ENCODE measurements at regions not wholly inside any gene's neighbourhood (a gene's known extent, or its start where the extent isn't known, plus 50 kb on each side); places are given as distances from the start of the nearest gene placed in this dataset.
"Not testable (repeated sequence)": the region's sequence is repeated elsewhere in the genome, so short reads cannot be mapped to it uniquely, and the experiment has no call there.

DNA sequence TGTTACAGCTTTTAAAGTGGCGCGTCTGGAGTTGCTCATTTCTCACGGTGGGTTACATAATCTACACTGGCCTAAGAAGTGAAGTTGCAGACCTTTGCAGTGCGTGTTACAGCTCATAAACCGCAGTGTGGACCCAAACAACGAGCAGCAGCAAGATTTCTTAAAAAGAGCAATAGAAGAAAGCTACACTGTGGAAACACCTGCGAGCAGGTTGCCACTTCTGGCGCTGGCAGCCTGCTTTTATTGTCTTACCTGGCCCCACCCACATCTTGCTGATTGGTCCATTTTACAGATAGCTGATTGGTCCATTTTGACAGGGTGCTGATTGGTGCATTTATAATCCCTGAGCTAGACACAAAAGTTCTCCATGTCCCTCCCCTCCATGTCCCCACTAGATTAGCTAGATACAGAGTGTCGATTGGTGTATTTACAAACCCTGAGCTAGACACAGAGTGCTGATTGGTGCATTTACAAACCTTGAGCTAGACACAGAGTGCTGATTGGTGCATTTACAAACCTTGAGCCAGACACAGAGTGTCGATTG, 462.9 kb upstream of the JARID2 start:
- not testable (repeated sequence) for TF ChIP-seq PITX1 (CRISPR knock-in tag; IDR thresholded peaks at IDR 0.05); ZNF562 (CRISPR knock-in tag; IDR thresholded peaks at IDR 0.05; ENCODE audit: borderline replicate concordance)
- TF ChIP-seq, protein P1, sequence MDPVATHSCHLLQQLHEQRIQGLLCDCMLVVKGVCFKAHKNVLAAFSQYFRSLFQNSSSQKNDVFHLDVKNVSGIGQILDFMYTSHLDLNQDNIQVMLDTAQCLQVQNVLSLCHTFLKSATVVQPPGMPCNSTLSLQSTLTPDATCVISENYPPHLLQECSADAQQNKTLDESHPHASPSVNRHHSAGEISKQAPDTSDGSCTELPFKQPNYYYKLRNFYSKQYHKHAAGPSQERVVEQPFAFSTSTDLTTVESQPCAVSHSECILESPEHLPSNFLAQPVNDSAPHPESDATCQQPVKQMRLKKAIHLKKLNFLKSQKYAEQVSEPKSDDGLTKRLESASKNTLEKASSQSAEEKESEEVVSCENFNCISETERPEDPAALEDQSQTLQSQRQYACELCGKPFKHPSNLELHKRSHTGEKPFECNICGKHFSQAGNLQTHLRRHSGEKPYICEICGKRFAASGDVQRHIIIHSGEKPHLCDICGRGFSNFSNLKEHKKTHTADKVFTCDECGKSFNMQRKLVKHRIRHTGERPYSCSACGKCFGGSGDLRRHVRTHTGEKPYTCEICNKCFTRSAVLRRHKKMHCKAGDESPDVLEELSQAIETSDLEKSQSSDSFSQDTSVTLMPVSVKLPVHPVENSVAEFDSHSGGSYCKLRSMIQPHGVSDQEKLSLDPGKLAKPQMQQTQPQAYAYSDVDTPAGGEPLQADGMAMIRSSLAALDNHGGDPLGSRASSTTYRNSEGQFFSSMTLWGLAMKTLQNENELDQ (CRISPR knock-in tag; IDR thresholded peaks at IDR 0.05; ENCODE audit: borderline replicate concordance): not testable (repeated sequence)
- TF ChIP-seq, protein P2, sequence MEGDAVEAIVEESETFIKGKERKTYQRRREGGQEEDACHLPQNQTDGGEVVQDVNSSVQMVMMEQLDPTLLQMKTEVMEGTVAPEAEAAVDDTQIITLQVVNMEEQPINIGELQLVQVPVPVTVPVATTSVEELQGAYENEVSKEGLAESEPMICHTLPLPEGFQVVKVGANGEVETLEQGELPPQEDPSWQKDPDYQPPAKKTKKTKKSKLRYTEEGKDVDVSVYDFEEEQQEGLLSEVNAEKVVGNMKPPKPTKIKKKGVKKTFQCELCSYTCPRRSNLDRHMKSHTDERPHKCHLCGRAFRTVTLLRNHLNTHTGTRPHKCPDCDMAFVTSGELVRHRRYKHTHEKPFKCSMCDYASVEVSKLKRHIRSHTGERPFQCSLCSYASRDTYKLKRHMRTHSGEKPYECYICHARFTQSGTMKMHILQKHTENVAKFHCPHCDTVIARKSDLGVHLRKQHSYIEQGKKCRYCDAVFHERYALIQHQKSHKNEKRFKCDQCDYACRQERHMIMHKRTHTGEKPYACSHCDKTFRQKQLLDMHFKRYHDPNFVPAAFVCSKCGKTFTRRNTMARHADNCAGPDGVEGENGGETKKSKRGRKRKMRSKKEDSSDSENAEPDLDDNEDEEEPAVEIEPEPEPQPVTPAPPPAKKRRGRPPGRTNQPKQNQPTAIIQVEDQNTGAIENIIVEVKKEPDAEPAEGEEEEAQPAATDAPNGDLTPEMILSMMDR (CRISPR knock-in tag; IDR thresholded peaks at IDR 0.05): not testable (repeated sequence)

Data from HepG2 (cell line).